ENCODE measurements at regions not wholly inside any gene's neighbourhood (a gene's known extent, or its start where the extent isn't known, plus 50 kb on each side); places are given as distances from the start of the nearest gene placed in this dataset.

GRCh38 chr22:48436201-48436931 lies 1391.3 kb downstream of the BRD1 start:
- no peak for DNase-seq

GRCh38 chr22:48434868-48435250 lies 1392.8 kb downstream of the BRD1 start:
- DNase-seq = no peak

GRCh38 chr22:48434156-48434867 lies 1393.4 kb downstream of the BRD1 start:
- no peak for DNase-seq

GRCh38 chr22:48433647-48434046 lies 1394.0 kb downstream of the BRD1 start:
- DNase-seq = no peak

- DNase-seq = no peak
Measured at GRCh38 chr22:48432781-48433518, 1394.7 kb downstream of the BRD1 start.

- DNase-seq = no peak
Measured at GRCh38 chr22:48431536-48432315, 1395.9 kb downstream of the BRD1 start.

- no peak for DNase-seq
Measured at GRCh38 chr22:48431014-48431413, 1396.7 kb downstream of the BRD1 start.

GRCh38 chr22:48429446-48430020 lies 1398.1 kb downstream of the BRD1 start:
- DNase-seq = no peak

GRCh38 chr22:48428631-48429371 lies 1398.9 kb downstream of the BRD1 start:
- no peak for DNase-seq

- DNase-seq = no peak
Measured at GRCh38 chr22:48427731-48428211, 1399.9 kb downstream of the BRD1 start.

- DNase-seq = no peak
Measured at GRCh38 chr22:48426466-48427380, 1401.0 kb downstream of the BRD1 start.

- DNase-seq = no peak
Measured at GRCh38 chr22:48425641-48426040, 1402.0 kb downstream of the BRD1 start.

- no peak for DNase-seq
Measured at GRCh38 chr22:48425091-48425506, 1402.6 kb downstream of the BRD1 start.

GRCh38 chr22:48424661-48425060 lies 1403.0 kb downstream of the BRD1 start:
- DNase-seq = no peak

GRCh38 chr22:48424201-48424627 lies 1403.5 kb downstream of the BRD1 start:
- no peak for DNase-seq

- no peak for DNase-seq
Measured at GRCh38 chr22:48423481-48423911, 1404.2 kb downstream of the BRD1 start.

GRCh38 chr22:48422900-48423480 lies 1404.7 kb downstream of the BRD1 start:
- no peak for DNase-seq

GRCh38 chr22:48418831-48419230 lies 1408.8 kb downstream of the BRD1 start:
- DNase-seq = no peak

- no peak for DNase-seq
Measured at GRCh38 chr22:48417225-48418070, 1410.2 kb downstream of the BRD1 start.

Measured in hematopoietic multipotent progenitor cell treated with erythropoietin and hydrocortisone succinate and interleukin-3 and kit ligand, for 6 days (in vitro differentiated cells).